RWPE2 (cell line): ENCODE measurements at regions not wholly inside any gene's neighbourhood (a gene's known extent, or its start where the extent isn't known, plus 50 kb on each side); places are given as distances from the start of the nearest gene placed in this dataset.

Experiments
- ATAC-seq: fragments of 200-7000 bp; cut with Tn5 transposase; 3 replicates; pipeline ENCODE4 v1.9.1; 2021; ENCODE audit warnings: low read depth
- DNase-seq: peaks from one replicate; pipeline ENCODE4 v3.0.0-alpha.2; 2020; ENCODE audit warnings: low spot score
- H3K27ac ChIP-seq: fragments of 450-650 bp; 2 replicates; pipeline ENCODE4 v1.5.1; 2017; ENCODE audit warnings: mild to moderate bottlenecking; ENCODE audit not compliant: poor library complexity, severe bottlenecking
- H3K27me3 ChIP-seq: fragments of 250-450 bp; sonication (Bioruptor Pico); 2 replicates; pipeline ENCODE4 v1.5.1; 2021; ENCODE audit warnings: mild to moderate bottlenecking, moderate library complexity; ENCODE audit not compliant: insufficient read depth, poor library complexity, severe bottlenecking
- H3K36me3 ChIP-seq: fragments of 250-450 bp; sonication (Bioruptor Pico); 2 replicates; pipeline ENCODE4 v1.5.1; 2020; ENCODE audit warnings: low read depth, mild to moderate bottlenecking, moderate library complexity
- H3K4me1 ChIP-seq: fragments of 250-450 bp; sonication (Bioruptor Pico); 2 replicates; pipeline ENCODE4 v1.5.1; 2021; ENCODE audit warnings: mild to moderate bottlenecking, moderate library complexity; ENCODE audit not compliant: insufficient read depth, poor library complexity, severe bottlenecking
- H3K4me3 ChIP-seq: fragments of 250-450 bp; sonication (Bioruptor Pico); 2 replicates; pipeline ENCODE4 v1.5.1; 2021; ENCODE audit warnings: mild to moderate bottlenecking, moderate library complexity; ENCODE audit not compliant: severe bottlenecking
- H3K9me3 ChIP-seq: fragments of 250-450 bp; sonication (Bioruptor Pico); 2 replicates; pipeline ENCODE4 v1.5.1; 2021; ENCODE audit warnings: mild to moderate bottlenecking, moderate library complexity; ENCODE audit not compliant: severe bottlenecking
- TF ChIP-seq, protein P1 (sequence below): fragments of 450-650 bp; IDR thresholded peaks from one replicate; pipeline ENCODE4 v1.5.1; 2017; ENCODE audit warnings: mild to moderate bottlenecking, moderate library complexity; ENCODE audit not compliant: poor library complexity, severe bottlenecking

- no peaks in the 10 kb centered on the region for H3K9me3 ChIP-seq
- TF ChIP-seq, protein P1, sequence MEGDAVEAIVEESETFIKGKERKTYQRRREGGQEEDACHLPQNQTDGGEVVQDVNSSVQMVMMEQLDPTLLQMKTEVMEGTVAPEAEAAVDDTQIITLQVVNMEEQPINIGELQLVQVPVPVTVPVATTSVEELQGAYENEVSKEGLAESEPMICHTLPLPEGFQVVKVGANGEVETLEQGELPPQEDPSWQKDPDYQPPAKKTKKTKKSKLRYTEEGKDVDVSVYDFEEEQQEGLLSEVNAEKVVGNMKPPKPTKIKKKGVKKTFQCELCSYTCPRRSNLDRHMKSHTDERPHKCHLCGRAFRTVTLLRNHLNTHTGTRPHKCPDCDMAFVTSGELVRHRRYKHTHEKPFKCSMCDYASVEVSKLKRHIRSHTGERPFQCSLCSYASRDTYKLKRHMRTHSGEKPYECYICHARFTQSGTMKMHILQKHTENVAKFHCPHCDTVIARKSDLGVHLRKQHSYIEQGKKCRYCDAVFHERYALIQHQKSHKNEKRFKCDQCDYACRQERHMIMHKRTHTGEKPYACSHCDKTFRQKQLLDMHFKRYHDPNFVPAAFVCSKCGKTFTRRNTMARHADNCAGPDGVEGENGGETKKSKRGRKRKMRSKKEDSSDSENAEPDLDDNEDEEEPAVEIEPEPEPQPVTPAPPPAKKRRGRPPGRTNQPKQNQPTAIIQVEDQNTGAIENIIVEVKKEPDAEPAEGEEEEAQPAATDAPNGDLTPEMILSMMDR, result no peak
Observed at GRCh38 chr17:79299349-79299748, 224.7 kb downstream of the ENGASE start.

GRCh38 chr17:79298799-79299198 is 224.2 kb downstream of the ENGASE start:
- Histone ChIP-seq H3K36me3 (no peaks in the 10 kb centered on the region), H3K27me3 (peaks cover 83% of the 10 kb centered on the region), H3K9me3 (no peaks in the 10 kb centered on the region), H3K4me3 (no peak overlapping the region), H3K27ac (no peak overlapping the region), H3K4me1 (no peaks in the 10 kb centered on the region)
- TF ChIP-seq, protein P1, result no peak
- DNase-seq, result no peak
- ATAC-seq, result no peak

More at GRCh38 chr17:79299349-79299748, 224.7 kb downstream of the ENGASE start:
- no peak for ATAC-seq
- Histone ChIP-seq H3K4me1 (no peaks in the 10 kb centered on the region), H3K27me3 (peaks cover 87% of the 10 kb centered on the region), H3K27ac (no peak overlapping the region), H3K36me3 (no peaks in the 10 kb centered on the region), H3K4me3 (no peak overlapping the region)
- no peak for DNase-seq

- TF ChIP-seq, protein P1, result no peak
- ATAC-seq (no peak), DNase-seq (no peak)
- H3K27me3 ChIP-seq, result peaks cover 75% of the 10 kb centered on the region
- no peak overlapping the region for H3K27ac ChIP-seq
- no peaks in the 10 kb centered on the region for H3K9me3 ChIP-seq
- H3K4me3 ChIP-seq, result no peak overlapping the region
- no peaks in the 10 kb centered on the region for H3K36me3 ChIP-seq
- H3K4me1 ChIP-seq, result no peaks in the 10 kb centered on the region
Observed at GRCh38 chr17:79296243-79296642, 221.6 kb downstream of the ENGASE start.

GRCh38 chr17:79295307-79295706 is 220.7 kb downstream of the ENGASE start:
- H3K27me3 ChIP-seq, result peaks cover 72% of the 10 kb centered on the region
- ATAC-seq, result no peak

DNA sequence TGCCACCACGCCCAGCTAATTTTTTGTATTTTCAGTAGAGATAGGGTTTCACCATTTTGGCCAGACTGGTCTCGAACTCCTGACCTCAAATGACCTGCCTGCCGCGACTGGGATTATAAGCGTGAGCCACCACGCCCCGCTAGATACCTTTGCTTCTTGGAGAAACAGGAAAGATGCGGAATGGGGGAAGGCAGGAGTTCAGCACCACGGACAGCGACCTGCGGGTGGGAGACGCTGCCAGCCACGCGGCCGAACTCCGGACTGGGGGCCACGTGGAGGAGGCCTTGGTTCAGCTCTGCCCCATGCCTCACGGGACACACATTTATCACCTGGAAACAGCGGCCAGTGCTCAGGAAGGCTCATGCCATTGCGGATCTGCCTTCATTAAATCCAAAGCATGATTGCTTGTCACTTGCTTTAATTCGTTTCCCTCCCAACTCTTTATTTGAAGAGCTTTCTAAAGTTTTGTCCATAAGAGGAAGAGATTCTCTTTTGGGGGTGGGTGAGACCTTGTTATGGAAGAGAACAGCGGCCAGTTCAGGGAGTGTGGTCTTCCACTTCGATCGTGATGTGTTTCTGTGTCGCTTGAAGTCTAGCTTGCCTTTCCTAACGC is 219.9 kb downstream of the ENGASE start:
- no peak overlapping the region for H3K4me3 ChIP-seq
- peaks cover 64% of the 10 kb centered on the region for H3K27me3 ChIP-seq
- no peaks in the 10 kb centered on the region for H3K9me3 ChIP-seq
- DNase-seq (no peak), ATAC-seq (peak; percentile 42; the same call in 1 of the 3 replicates)
- no peaks in the 10 kb centered on the region for H3K36me3 ChIP-seq
- no peaks in the 10 kb centered on the region for H3K4me1 ChIP-seq
- no peak overlapping the region for H3K27ac ChIP-seq
- TF ChIP-seq, protein P1, result no peak

More at GRCh38 chr17:79295307-79295706, 220.7 kb downstream of the ENGASE start:
- H3K36me3 ChIP-seq, result no peaks in the 10 kb centered on the region
- no peak for DNase-seq
- TF ChIP-seq, protein P1, result no peak
- no peak overlapping the region for H3K4me3 ChIP-seq
- H3K9me3 ChIP-seq, result no peaks in the 10 kb centered on the region
- no peak overlapping the region for H3K27ac ChIP-seq
- H3K4me1 ChIP-seq, result no peaks in the 10 kb centered on the region
